Activated naive CD8-positive, alpha-beta T cell treated with anti-CD3 and anti-CD28 coated beads, Interleukin-2, amount 50 U/mL, for 24 hours (primary cell): ENCODE measurements at regions not wholly inside any gene's neighbourhood (a gene's known extent, or its start where the extent isn't known, plus 50 kb on each side); places are given as distances from the start of the nearest gene placed in this dataset.

Experiments used
- ATAC-seq: fragments of 150-1000 bp; cut with Tn5 transposase; one replicate; pipeline ENCODE4 v1.10.0; 2021
- DNase-seq: peaks from one replicate; pipeline ENCODE4 v3.0.0; 2021
- H3K27ac Mint-ChIP-seq: one replicate; pipeline ENCODE4 v1.8.0; 2021; ENCODE audit warnings: mild to moderate bottlenecking, mixed read lengths
- H3K27me3 Mint-ChIP-seq: one replicate; pipeline ENCODE4 v1.8.0; 2021; ENCODE audit warnings: mixed read lengths
- H3K36me3 Mint-ChIP-seq: one replicate; pipeline ENCODE4 v1.8.0; 2021; ENCODE audit warnings: low read depth, mixed read lengths
- H3K4me1 Mint-ChIP-seq: one replicate; pipeline ENCODE4 v1.8.0; 2021; ENCODE audit warnings: mixed read lengths
- H3K4me3 Mint-ChIP-seq: one replicate; pipeline ENCODE4 v1.8.0; 2021; ENCODE audit warnings: mild to moderate bottlenecking, moderate library complexity, mixed read lengths
- H3K9me3 Mint-ChIP-seq: one replicate; pipeline ENCODE4 v1.8.0; 2021; ENCODE audit warnings: mixed read lengths

DNA sequence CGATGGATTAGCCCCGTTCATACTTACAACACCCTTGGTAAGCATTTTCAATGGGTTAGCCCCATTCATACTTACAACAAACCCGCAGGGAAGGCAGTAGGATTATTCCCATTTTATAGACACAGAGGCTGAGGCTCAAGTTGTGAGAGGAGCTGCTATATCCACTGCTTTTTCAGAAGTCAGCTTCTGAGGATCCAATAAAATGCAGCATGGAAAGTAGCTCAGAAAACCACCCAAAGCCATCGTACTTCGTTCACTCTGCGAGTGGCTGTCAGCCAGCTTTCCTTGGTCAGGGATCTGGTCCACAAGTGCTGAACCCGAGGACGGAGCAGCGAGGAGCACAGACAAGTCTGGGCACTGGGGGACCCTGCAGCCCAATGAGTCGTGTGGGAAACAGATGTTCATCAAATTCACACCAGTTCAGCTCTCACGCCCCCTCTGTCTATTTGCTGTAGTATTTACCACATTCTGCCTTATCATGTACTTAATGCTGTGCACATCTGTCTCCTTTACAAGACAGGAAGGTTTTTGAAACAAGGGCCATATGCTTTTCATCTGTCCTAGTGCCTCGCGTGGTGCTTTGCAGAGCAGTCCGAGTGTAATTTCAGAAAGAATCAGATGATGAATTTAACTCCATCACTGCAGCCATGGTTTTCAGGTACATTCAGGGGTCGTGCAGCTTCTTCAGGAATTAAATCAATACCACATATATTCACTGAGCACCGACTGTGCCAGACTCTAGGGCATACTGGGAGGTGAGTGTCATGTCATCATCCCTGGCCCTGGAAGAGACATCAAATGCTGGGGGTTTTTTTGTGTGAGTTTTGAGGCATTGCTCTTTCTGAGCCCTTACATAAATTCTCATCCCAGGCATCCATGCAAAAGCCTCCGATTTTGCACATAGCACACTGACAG lies 256.9 kb downstream of the CDH26 start:
- H3K27me3 Mint-ChIP-seq = peaks cover 3% of the 10 kb centered on the region
- peaks cover 6% of the 10 kb centered on the region for H3K4me1 Mint-ChIP-seq
- no peak for ATAC-seq

DNA sequence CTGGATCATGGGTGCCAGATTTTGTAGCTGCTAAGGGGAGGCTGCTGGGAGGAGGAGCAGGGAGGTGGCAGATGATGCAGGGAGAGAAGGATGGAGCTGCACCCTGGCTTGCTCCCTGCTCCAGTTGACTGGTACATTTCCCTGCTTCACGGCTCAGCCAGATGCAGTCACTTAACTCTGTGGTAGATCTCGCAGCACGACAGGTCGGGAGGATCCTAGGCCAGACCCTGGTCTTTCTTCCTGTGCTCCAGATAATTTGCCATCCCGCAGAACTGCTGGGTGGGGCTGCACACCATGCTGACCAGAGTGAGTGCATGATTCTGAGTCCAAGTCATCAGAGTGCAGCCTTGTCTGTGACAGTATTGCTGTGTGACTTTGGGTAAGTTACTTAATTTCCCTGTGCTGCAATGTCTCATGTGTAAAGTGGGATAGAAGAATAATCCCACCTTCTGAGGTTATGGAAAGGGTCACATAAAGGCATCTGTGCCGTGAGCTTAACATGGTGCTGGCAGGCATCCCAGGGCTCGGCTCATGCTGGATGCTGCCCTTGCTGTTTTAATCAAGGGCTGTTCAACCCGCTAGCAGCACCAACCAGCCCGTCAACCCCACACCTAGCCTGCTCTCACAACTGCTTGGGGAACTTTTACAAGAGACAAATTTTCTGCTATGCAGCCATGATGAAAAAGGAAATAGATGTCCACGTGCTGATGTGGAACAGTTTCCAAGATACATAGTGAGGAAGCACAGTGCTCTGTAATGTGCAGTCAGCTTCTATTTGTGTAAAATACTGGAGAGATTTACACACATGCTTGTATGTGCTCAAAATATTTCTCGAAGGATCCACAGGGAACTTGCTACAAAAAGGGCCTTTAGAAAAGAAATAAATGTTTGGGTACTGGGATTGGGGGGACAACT lies 257.9 kb downstream of the CDH26 start:
- no peak for ATAC-seq
- H3K4me3 Mint-ChIP-seq = no peak overlapping the region
- peaks cover 4% of the 10 kb centered on the region for H3K4me1 Mint-ChIP-seq
- no peaks in the 10 kb centered on the region for H3K36me3 Mint-ChIP-seq
- H3K27ac Mint-ChIP-seq = no peak overlapping the region
- DNase-seq = no peak
- no peaks in the 10 kb centered on the region for H3K9me3 Mint-ChIP-seq
- peaks cover 2% of the 10 kb centered on the region for H3K27me3 Mint-ChIP-seq

More for the DNA sequence above, 256.9 kb downstream of the CDH26 start:
- H3K4me3 Mint-ChIP-seq = no peak overlapping the region
- H3K36me3 Mint-ChIP-seq = no peaks in the 10 kb centered on the region
- H3K9me3 Mint-ChIP-seq = no peaks in the 10 kb centered on the region
- DNase-seq = no peak
- no peak overlapping the region for H3K27ac Mint-ChIP-seq

DNA sequence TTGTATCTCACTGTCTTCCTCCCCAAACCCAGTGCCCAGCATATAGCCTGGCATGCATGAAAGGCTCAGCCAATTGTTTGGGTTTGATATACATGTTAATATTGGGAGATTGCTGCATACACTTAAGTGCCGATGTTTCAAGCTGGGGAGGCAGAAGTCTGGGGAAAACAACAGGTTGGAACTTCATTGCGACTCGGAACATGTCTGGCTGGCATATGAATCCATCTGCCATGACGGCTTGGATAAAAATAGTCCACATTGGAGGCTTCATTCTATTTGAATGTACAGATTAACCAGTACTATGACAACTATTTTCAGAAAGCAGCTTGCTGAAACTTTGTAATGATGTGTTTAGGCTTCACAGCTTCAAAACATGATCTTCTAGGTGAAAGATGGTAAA lies 261.0 kb downstream of the CDH26 start:
- no peak overlapping the region for H3K4me3 Mint-ChIP-seq
- no peaks in the 10 kb centered on the region for H3K27me3 Mint-ChIP-seq
- no peaks in the 10 kb centered on the region for H3K9me3 Mint-ChIP-seq

DNA sequence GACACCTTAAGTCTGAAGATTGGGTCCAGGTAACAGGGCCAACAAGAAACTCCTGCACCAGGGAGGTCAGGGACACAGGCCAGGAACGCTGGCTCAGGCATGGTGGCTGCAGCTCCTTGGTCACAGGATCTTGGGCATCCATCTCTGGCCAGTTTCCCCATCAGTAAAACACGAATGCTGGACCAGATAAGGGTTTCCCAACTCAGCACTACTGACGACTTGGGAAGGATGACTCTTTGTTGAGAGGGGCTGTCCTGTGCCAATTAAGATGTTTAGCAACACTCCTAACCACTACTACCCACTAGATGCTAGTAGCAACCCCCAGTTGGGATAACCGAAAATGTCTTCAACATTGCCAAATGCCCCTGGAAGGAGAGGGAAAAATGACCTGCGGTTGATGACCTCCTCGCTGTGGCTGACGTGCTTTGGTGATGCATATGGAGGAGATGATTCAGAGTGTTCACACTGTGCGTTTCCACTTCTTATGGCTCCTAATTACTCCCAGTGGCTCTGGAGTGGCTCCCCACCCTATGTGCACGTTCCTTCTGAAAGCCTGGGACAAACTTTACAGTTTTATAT lies 261.9 kb downstream of the CDH26 start:
- H3K27me3 Mint-ChIP-seq = no peaks in the 10 kb centered on the region
- no peaks in the 10 kb centered on the region for H3K9me3 Mint-ChIP-seq
- no peak for ATAC-seq
- DNase-seq = no peak
- H3K36me3 Mint-ChIP-seq = no peaks in the 10 kb centered on the region
- no peaks in the 10 kb centered on the region for H3K4me1 Mint-ChIP-seq
- no peak overlapping the region for H3K4me3 Mint-ChIP-seq
- no peak overlapping the region for H3K27ac Mint-ChIP-seq

More for the DNA sequence above, 261.0 kb downstream of the CDH26 start:
- Mint-ChIP-seq H3K4me1 (no peaks in the 10 kb centered on the region), H3K36me3 (no peaks in the 10 kb centered on the region), H3K27ac (no peak overlapping the region)
- DNase-seq (no peak), ATAC-seq (no peak)

DNA sequence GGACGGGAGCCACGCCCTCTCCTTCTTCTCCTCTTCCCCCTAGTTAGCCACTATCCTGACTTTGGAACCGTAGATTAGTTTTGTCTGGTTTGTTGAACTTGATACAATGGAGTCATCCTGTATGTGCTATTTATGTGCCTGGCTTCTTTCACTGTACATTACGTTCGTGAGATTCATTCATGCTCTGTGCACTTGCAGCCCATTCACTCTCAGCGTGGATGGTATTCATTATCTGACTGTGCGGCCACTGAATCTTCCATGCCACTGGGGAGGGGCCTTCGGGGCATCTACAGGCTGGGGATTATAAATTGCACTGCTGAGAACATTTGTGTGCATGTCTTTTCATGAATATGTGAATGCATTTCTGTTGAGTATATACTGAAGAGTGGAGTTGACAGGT lies 262.5 kb downstream of the CDH26 start:
- ATAC-seq = no peak
- Mint-ChIP-seq H3K27me3 (no peaks in the 10 kb centered on the region), H3K36me3 (no peaks in the 10 kb centered on the region), H3K4me3 (no peak overlapping the region), H3K27ac (no peak overlapping the region), H3K9me3 (no peaks in the 10 kb centered on the region), H3K4me1 (no peaks in the 10 kb centered on the region)
- no peak for DNase-seq

DNA sequence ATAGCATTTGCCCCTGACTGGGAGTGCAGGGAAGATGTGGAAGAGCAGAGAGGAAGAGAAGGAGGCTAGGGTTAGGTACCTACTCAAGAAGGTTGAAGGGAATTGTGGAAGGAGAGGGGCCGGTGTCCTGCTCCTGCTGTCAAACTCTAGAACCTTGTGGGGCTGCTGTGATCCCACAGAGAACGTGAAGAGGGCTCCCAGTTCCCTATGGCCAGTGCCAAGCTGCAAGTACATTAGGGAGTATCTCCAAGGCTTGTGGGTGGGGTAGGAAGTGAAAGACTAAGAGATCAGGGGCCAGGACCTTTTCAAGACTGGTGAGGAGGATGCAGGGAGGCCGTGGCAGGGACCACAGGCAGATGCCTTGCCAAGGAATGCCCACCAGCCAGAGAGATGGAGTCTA lies 263.4 kb downstream of the CDH26 start:
- no peaks in the 10 kb centered on the region for H3K9me3 Mint-ChIP-seq
- no peak overlapping the region for H3K4me3 Mint-ChIP-seq
- DNase-seq (no peak), ATAC-seq (no peak)
- no peaks in the 10 kb centered on the region for H3K36me3 Mint-ChIP-seq
- no peak overlapping the region for H3K27ac Mint-ChIP-seq
- no peaks in the 10 kb centered on the region for H3K4me1 Mint-ChIP-seq
- H3K27me3 Mint-ChIP-seq = no peaks in the 10 kb centered on the region

DNA sequence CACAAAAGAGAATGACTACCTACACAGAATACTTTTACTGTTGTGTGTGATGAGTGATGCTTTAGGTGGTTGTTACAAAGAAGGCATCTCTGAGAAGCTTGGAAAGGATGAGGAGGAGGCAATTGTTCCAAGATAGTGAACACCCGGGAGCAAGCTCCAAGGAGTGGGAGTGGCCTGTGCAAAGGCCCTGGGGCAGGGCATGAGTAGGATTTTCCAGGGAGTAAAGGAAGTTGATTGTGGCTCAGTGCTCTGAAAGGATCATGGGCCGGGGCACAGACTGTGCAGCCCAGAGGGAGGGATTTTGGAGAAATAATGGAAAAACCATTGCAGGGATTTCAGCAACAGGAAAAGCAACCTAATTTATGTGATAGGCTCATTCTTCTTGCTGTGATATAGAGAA lies 264.3 kb downstream of the CDH26 start:
- Mint-ChIP-seq H3K27ac (no peak overlapping the region), H3K9me3 (no peaks in the 10 kb centered on the region), H3K4me3 (no peak overlapping the region), H3K4me1 (no peaks in the 10 kb centered on the region), H3K36me3 (no peaks in the 10 kb centered on the region), H3K27me3 (no peaks in the 10 kb centered on the region)
- ATAC-seq = no peak
- no peak for DNase-seq

DNA sequence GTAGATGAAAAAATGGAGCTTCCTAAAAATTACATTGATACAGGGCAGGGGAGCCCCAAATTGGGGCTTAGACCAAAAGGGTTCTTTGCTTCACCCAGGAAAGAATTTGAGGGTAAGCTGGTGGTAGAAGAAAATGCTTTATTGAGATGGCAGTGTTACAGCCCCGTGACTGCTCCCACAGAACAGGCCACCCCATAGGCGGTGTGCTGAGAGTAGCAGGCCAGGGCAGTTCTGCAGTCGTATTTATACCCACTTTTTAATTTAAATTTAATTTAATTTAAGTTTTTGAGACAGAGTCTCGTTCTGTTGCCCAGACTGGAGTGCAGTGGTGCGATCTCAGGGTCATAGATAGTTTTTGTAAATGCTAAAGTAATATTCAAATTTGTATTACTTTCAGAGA lies 265.0 kb downstream of the CDH26 start:
- Mint-ChIP-seq H3K36me3 (no peaks in the 10 kb centered on the region), H3K27me3 (no peaks in the 10 kb centered on the region), H3K27ac (no peak overlapping the region), H3K9me3 (no peaks in the 10 kb centered on the region), H3K4me1 (no peaks in the 10 kb centered on the region), H3K4me3 (no peak overlapping the region)
- DNase-seq (no peak), ATAC-seq (no peak)

DNA sequence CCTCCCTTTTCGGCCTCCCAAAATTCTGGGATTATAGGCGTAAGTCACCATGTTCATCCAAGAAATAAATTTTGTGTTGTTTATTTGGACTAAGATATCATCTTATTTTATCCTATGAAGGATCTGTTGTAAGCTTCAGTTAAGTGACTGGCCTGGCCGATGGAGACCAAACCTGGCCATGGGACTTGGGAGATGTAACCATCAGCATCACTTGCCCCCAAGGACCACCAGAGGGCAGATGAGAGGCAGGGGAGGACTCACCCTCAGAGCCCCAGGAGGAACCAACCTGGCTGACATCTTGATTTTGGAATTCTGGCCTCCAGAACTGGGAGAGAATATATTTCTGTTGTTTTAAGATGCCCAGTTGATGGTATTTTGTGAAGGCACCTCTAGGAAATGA lies 266.7 kb downstream of the CDH26 start:
- no peak overlapping the region for H3K4me3 Mint-ChIP-seq
- no peaks in the 10 kb centered on the region for H3K36me3 Mint-ChIP-seq
- no peaks in the 10 kb centered on the region for H3K4me1 Mint-ChIP-seq
- no peaks in the 10 kb centered on the region for H3K27me3 Mint-ChIP-seq
- H3K27ac Mint-ChIP-seq = no peak overlapping the region
- ATAC-seq (no peak), DNase-seq (no peak)
- H3K9me3 Mint-ChIP-seq = no peaks in the 10 kb centered on the region

DNA sequence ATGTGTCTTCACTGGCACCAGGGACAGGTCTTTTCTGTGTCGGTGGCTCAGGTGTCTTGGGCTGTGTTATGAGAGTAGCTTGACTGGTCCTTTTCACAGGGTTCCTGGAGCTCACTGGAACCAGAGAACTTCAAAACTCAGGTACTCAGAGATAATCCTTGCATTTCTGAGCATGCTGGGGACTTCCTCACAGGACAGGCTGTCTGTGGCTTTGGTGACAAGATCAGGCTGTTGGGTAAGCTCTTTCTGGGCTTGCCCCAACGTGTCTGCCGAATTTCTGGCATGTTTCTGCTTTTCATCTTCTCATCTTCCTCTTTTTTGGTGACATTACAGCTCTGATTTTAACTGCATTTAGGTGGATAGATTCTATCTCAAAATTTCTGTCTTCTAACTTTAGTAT lies 270.0 kb downstream of the CDH26 start:
- H3K27me3 Mint-ChIP-seq = no peaks in the 10 kb centered on the region
- H3K36me3 Mint-ChIP-seq = no peaks in the 10 kb centered on the region
- no peaks in the 10 kb centered on the region for H3K4me1 Mint-ChIP-seq
- no peak overlapping the region for H3K27ac Mint-ChIP-seq
- no peaks in the 10 kb centered on the region for H3K9me3 Mint-ChIP-seq
- H3K4me3 Mint-ChIP-seq = no peak overlapping the region
- ATAC-seq = no peak
- no peak for DNase-seq

DNA sequence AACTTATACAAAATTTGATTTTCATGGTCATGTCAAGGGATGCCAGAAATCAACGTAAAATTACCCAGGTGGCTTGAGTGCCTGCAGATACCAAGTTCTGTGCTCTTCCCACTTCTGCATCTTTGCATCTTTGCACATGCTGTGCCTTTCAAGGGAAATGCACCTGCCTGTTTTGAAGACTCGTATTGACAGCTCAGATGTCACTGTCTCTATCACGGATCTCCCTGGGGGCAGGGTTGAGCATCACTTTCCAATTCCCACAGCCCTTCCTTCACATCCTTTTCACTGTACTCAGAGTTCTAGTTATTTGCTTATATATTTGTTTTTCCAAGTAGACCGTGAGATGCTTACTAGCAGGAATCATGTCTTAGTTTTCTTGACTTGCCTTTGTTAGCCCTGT lies 274.2 kb downstream of the CDH26 start:
- Mint-ChIP-seq H3K9me3 (no peaks in the 10 kb centered on the region), H3K4me3 (no peak overlapping the region), H3K27me3 (peaks cover 2% of the 10 kb centered on the region), H3K27ac (no peak overlapping the region), H3K36me3 (no peaks in the 10 kb centered on the region), H3K4me1 (no peaks in the 10 kb centered on the region)
- ATAC-seq (no peak), DNase-seq (no peak)

DNA sequence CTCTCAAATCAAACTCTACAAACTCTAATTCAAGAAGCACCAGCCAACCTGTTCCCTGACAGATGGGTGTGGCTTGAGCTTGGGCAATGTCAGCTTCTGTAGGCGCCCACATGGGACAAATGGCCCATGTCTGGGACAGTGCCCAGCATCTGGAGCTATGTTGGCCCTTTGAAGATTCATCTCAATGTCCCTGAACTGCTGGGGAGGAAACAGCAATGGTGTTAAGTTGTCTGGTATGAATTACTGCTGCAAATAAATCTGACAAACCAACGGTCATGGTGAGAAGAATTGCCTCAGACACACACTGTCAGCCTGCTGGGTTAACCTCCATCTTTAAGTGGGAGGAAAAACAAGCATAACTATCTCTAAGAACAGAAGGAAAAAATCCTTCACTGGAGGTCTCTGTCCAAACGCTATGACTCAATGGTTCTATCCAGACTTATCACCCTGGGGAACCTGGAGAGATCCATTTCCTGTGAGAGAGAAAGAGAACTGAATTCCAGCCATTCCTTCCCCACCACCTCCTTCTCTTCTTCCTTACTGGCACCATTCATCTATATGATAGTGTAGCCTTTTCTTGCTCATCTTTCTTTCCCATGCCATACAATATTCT lies 274.9 kb downstream of the CDH26 start:
- Mint-ChIP-seq H3K27ac (no peak overlapping the region), H3K27me3 (peaks cover 2% of the 10 kb centered on the region), H3K9me3 (no peaks in the 10 kb centered on the region), H3K36me3 (no peaks in the 10 kb centered on the region), H3K4me3 (no peak overlapping the region), H3K4me1 (no peaks in the 10 kb centered on the region)
- DNase-seq (no peak), ATAC-seq (no peak)

DNA sequence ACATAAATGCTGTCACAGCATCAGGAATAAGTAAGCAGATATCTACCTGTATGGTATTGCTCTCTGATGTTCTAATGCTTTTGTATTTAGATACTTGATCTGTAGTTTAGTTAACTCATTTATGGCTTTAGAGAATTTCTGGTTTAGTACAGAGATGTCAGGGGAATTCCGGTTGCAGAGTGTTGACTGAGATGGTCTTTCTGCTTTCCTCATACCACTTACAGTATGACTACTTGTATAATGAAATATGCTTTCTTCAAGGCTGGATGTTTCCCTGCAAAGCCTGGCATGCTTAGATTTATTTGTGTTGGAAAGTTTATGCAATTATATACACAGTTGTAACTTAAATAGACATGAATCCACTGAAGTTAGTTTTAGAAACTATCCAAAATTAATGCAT lies 278.4 kb downstream of the CDH26 start:
- DNase-seq (no peak), ATAC-seq (no peak)
- Mint-ChIP-seq H3K27ac (no peak overlapping the region), H3K36me3 (no peaks in the 10 kb centered on the region), H3K9me3 (no peaks in the 10 kb centered on the region), H3K27me3 (peaks cover 2% of the 10 kb centered on the region), H3K4me3 (no peak overlapping the region), H3K4me1 (no peaks in the 10 kb centered on the region)

DNA sequence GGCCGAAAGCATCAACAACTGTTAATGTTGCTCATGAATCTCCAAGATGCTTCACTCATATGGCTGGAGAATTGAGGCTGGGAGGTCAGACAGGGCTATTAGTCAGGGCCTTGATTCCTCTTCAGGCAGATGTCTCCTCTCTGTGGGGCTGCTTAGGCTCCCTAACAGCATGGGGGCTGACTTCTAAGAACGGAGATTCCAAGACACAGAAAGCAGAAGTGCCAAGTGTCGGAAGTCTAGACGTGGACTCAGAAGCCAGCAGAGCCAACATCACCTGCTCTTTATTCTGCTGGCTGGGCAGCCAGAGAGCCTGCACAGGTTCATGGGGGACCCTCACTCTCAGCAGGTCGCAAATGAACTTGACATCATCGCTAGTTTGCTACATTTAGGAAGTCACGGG lies 279.8 kb downstream of the CDH26 start:
- ATAC-seq (no peak), DNase-seq (no peak)
- Mint-ChIP-seq H3K36me3 (no peaks in the 10 kb centered on the region), H3K9me3 (no peaks in the 10 kb centered on the region), H3K27ac (no peak overlapping the region), H3K27me3 (peaks cover 2% of the 10 kb centered on the region), H3K4me3 (no peak overlapping the region), H3K4me1 (no peaks in the 10 kb centered on the region)
